ENCODE measurements at regions not wholly inside any gene's neighbourhood (a gene's known extent, or its start where the extent isn't known, plus 50 kb on each side); places are given as distances from the start of the nearest gene placed in this dataset.

- no peak for TF ChIP-seq POLR2A (IDR thresholded peaks at IDR 0.05)
- TF ChIP-seq, protein P1, sequence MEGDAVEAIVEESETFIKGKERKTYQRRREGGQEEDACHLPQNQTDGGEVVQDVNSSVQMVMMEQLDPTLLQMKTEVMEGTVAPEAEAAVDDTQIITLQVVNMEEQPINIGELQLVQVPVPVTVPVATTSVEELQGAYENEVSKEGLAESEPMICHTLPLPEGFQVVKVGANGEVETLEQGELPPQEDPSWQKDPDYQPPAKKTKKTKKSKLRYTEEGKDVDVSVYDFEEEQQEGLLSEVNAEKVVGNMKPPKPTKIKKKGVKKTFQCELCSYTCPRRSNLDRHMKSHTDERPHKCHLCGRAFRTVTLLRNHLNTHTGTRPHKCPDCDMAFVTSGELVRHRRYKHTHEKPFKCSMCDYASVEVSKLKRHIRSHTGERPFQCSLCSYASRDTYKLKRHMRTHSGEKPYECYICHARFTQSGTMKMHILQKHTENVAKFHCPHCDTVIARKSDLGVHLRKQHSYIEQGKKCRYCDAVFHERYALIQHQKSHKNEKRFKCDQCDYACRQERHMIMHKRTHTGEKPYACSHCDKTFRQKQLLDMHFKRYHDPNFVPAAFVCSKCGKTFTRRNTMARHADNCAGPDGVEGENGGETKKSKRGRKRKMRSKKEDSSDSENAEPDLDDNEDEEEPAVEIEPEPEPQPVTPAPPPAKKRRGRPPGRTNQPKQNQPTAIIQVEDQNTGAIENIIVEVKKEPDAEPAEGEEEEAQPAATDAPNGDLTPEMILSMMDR (IDR thresholded peaks at IDR 0.05), result no peak
Measured at GRCh38 chr18:59087391-59087790, 52.3 kb upstream of the SEC11C start.

All from body of pancreas (tissue), 4 donors.